GM18520 (cell line): ENCODE measurements at regions not wholly inside any gene's neighbourhood (a gene's known extent, or its start where the extent isn't known, plus 50 kb on each side); places are given as distances from the start of the nearest gene placed in this dataset.
"Not testable (repeated sequence)": the region's sequence is repeated elsewhere in the genome, so short reads cannot be mapped to it uniquely, and the experiment has no call there.

Source experiments
- ATAC-seq: cut with Tn5 transposase; IDR thresholded peaks from one replicate; pipeline ENCODE4 v1.9.1; 2021; ENCODE audit not compliant: unreplicated experiment

DNA sequence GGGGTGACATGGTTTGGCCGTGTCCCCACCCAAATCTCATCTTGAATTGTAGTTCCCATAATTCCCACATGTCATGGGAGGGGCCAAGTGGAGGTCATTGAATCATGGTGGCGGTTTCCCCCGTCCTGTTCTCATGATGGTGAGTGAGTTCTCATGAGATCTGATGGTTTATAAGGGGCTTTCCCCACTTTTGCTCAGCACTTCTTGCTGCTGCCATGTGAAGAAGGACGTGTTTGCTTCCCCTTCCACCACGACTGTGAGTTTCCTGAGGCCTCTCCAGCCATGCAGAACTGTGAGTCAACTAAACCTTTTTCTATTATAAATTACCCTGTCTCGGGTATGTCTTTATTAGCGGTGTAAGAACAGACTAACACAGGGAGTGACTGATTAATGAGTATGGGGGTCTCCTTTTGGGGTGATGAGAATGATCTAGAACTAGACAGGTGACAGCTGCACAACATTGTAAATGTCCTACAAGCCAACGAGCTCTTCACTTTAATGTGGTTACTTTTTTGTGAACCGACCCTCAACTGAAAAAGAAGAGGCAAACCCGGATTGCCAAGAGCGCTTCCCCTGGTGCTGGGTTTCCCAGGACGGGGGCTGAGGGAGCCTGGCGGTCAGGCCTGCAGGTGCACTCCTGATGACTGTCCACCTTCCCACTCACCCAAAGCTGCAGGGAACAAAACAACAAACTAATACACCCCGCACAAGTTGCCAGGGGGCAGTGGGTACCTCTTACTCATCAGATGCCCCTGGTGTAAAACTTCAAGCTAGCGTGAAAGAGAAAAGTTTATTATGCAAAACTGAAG, 90.1 kb downstream of the NCOR2 start:
- ATAC-seq = no peak

DNA sequence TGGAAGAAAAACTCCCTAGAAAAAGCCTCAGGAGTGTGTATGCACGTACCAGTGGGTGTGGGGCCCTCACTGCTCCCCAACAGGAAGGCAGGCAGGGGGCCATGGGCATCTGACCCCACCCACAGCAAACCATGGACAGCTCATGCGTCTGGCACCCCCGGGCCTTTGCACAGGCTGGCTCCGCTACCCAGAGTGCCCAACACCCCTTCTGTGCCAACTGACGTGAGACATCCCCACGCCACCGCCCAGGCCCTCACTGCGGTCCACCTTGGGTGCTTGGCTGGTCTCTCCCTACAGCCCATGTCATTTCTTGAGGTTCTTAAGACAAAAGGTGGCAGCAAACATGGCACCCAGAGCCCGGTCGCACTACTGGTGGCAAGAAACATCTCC, 91.4 kb downstream of the NCOR2 start:
- no peak for ATAC-seq

DNA sequence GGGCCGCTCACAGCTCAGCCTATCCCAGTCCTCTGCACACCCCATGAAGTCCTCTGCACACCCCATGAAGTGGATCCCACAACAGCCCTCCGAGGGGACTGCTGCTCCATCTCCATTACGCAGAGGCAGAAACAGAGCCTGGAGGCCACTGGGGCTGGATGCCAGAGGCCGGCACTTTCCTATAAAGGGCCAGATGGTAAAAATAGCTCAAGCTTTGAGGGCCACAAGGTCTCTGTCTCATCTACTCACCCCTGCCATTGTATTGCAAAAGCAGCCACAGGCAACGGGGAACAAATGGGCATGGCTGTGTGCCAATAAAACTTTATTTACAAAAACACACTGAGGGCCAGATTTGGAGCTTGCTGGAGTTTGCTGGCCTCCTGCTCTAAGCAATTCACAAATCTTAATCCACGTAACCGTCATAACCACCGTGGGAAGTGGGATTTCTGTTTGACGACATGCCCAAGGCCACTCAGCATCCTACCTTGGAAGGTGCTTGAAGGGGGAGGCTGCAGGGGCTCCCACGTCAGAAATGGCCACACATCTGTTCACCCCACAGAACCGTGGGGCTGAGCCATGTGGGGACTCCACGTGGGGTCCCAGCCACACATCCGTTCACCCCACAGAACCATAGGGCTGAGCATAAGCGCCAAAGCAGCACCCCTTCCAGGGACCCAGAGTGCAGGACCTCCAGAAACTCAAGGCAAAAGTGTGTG, 92.0 kb downstream of the NCOR2 start:
- ATAC-seq = no peak

DNA sequence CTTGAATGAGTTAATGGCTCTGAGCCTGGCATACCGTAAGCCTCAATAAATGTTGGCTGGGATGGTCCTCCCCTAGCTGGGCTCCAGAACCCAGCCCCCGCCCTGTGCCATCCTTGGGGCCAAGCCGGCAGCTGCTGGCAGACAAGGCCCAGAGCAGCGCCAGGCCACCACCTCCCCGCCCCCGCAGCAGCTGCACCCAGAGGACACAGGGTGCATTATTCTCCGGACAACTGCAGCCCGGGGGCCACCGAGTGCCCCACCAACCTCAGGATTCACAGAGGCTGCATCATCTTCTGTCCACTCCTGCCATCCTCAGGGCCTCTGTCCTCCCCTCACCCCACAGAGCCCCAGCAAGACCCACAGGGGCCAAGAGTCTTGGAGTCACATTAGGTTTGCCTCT, 92.7 kb downstream of the NCOR2 start:
- ATAC-seq = no peak

DNA sequence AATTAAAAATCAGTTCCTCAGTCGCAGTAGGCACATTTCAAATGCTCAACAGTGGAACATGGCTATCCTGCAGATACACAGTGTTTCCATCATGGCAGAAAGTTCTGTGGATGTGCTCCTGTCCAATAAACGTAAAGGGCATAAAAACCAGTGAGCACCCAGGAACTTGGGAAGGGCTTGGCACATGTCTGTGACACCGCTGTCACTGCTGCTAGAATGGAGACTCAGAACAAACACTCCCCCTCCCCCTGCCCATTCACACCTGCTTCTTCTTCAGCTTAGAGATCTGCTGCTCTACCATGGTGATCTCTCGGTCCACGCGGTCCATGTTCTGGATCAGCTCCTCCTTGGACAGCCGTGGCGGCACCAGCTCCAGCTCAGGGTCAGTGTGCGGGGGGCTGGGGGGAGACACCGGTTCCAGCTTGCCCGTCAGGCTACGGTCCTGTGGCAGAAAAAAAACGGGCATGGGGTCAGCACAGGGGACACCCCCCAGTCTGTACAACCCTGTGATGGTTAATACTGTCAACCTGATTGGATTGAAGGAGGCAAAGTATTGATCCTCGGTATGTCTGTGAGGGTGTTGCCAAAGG, 94.6 kb downstream of the NCOR2 start:
- ATAC-seq = no peak

DNA sequence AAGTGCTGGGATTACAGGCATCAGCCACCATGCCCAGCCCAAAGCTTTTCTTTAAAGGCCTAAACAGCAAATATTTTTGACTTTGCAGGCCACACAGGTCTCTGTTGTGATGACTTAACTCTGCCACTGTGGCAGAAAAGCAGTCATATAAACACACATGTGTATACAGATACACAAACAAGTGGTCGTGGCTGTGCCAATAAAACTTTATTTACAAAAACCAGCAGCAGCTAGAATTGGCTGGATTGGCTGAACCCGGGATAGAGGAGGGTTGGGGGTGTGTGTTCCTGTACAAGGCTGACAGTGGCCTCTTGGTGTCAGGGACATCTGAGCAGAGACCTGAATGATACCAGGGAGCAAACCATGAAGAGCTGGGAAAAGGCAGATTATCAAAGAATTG, 95.6 kb downstream of the NCOR2 start:
- ATAC-seq = no peak

DNA sequence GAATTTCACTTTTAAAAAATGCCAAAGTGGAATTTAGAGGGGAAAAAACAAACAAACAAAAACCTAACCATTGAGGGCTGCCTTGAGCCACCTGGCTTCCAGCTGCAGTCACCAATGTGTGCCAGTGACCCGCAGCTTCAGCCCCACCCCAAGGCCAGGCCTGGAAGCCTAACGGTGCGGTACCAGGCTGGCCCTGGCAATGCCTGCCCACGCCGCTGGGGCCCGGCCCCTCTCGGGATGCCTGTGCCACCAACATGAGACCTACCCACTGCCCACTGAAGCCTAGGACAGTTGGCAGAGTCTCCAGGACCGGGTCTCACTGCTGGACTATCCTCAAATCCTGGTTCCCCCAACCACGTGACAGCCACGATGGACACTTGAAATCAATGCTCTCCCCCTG, 96.6 kb downstream of the NCOR2 start:
- ATAC-seq = no peak

DNA sequence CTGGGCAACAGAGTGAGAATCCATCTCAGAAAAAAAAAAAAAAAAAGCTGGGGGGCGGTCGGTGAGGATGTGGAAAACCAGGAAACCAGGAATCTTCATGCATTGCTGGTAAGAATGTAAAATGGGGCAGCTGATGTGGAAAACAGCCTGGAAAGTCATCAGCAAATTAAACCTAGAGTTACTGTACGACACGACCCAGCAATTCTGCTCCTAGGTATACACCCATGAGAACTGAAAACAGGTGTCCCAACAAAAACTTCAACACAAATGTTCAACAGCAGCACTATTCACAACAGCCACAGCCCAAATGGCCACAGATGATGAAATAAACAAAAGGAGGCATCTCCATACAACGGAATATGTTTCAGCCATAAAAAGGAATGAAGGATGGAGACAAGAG, 97.3 kb downstream of the NCOR2 start:
- no peak for ATAC-seq

DNA sequence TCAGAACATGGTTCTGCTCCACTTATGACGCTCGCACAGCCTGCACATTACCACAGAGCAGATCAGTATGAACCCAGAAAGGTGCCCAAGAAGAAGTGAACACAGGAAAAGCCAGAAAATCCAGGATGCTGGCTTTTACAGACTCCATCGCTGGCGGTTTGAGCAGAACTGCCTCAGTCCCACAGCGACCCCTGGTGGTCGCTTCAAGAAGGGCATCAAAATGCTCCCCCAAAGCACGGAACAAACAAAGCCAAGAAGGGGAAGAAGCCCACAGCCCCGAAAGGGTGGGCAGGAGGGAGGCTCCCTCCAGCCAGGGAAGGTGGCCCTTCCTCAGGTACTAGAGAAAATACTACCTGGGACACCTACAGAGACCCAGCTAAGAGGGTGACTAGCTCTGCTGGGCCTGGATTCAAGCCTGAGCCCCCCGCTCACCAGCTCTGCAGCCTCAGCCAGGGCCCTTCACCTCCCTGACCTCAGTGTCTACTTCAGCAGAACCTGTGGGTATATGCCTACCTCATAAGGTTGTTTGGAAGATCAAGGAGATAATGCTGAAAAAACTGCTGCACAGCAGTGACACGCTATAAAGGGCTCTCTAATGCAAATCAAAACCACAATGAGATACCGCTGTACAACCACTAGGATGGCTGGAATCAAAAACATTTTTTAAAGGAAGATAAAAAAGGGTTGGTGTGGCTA, 98.1 kb downstream of the NCOR2 start:
- no peak for ATAC-seq

DNA sequence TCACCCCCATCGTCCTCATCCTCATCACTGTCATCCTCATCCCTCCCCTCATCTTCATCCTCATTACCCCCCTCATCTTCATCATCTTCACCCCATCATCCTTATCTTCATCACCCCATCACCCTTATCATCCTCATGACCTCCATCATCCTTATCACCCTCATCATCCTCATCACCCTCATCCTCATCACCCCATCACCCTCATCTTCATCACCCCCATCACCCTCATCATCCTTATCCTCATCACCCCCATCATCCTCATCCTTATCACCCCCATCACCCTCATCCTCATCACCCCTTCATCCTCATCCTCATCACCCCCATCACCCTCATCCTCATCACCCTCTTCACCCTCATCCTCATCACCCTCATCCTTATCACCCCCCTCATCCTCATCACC, 99.9 kb downstream of the NCOR2 start:
- not testable (repeated sequence) for ATAC-seq

DNA sequence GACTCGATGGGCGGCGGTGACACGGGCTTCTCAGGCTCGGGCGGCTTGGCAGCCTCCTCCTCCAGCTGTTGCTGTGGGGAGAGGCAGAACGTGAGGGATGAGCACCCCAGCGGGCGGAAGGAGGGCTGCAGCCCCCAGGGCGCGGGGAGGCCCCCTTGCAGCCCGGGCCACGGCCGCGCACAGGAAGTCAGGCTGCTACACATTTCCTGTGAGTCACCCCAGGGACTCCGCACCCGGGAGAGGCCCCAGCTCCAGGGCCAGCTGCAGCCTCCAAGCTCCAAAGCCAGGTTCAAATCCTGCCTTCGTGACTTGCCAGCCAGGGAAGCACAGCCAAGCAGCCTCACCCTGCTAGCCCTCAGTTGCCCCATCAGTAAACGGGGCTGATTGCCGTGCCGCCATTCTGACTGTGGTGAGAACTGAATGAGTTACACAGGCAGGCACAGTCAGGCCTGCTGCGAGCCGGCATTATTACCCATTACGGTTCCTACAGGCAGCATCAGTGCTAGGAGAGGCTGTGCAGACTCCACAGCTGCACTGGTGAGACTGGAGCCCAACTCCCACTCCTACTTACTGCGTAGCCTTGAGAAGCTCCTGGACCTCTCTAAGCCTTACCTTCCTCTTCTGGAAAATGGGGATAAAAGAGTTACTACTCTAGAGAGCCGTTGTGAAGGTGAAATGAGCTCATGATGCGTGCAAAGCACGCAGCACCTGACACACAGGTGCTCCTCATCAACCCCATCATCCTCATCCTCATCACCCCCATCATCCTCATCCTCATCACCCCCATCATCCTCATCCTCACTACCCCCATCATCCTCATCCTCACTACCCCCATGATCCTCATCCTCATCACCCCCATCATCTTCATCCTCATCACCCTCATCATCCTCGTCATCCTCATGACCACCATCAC, 100.9 kb downstream of the NCOR2 start:
- ATAC-seq = peak; percentile 95

DNA sequence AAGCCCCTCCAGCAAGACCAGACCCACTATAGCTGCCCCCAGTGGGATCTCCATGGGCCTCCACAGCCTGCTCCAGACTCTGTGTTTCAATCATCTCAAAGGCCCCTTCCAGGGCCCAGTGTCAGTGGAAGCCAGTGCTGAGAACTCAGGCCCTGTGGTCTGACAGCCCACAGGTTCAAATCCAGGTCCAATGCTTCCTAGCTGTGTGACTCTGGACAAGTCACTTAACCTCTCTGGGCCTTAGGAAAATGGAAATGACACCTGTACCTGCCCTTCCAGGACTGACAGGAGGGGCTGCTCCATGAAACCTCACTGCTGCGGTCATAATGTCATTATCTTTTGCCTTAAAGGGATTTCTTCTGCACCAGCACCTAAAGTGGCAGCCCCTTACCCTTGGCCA, 101.9 kb downstream of the NCOR2 start:
- no peak for ATAC-seq

DNA sequence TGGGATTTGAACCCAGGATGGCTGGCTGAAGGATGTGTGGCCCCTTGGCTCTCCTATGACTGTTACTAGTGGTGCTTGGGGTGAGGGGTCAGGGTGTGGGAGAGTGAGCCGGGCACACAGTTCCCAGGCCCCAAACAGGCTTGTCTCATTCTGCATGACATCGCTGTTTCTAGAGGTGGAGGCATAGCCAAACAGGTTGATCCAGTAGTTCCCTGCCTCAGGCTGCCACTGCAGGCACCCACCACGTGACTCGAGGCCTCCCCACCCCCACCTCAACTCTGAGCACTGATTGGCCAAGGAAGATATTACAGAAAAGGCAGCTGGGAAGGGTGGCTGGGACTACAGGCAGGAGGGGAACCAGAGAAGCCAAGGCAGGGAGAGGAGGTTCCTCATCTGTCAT, 102.6 kb downstream of the NCOR2 start:
- no peak for ATAC-seq

DNA sequence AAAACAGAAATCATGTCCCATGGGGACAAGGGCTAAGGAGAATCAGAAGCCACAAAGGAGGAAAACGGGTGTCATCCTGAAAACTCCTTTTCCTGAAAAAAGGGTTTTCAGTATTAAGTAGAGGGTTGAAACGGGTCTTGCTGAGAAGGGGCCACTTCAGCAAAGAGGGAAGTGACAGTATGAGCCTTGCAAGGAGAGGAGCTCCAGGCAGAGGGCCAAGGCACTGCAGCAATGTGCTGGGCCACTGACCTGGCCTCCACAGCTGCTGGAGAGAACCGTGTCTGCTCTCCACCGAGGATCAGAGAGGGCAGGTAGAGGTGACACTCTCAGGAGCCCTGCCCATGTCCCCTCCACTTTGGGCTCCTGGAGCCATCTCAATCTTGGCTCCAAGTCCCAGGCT, 103.3 kb downstream of the NCOR2 start:
- ATAC-seq = no peak

DNA sequence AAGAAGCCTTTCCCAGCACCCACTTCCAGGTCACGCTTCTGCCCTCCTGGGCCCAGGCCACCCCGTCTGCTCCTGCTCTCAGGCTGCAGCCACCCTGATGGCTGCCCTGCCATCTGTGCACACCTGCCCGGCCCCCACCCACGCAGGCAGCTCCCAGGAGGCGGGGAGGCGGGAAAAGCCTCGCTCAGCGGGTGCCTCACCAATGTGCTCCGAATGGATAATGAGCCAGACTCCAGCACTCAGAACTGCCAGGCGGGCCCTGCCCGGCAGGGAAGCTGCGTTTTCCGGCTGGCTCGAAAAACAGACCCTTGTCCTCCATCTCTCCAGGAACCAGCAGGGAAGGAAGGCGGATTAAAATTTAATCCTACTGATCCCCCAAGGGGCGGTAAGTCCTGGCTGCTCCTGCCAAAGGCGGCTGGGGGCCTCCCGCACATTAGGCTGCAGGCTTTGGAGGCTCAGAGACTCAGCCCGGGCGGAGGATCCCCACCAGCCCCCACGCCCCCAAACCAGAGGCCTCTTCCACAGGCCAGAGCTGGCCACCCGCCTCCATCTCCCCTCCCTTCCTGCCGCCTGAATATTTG, 104.0 kb downstream of the NCOR2 start:
- ATAC-seq = no peak

DNA sequence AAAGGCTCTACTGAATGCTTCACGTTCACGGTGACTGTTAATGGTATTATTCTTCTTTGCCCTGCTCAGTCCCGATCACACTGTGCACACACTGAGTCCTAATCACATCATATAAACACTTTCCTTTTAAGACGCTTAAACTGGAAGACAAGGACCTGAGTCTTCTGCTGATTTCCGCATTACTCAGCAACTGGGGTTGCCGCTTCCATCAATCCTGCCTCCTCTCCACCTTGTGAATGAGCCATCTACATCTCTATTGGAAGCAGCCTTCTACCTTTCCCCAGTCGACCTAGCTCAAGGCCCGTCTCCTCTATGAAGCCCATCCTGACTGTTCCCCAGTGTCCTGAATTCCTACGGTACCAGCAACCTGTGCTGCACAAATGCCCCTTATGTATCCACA, 104.7 kb downstream of the NCOR2 start:
- no peak for ATAC-seq

DNA sequence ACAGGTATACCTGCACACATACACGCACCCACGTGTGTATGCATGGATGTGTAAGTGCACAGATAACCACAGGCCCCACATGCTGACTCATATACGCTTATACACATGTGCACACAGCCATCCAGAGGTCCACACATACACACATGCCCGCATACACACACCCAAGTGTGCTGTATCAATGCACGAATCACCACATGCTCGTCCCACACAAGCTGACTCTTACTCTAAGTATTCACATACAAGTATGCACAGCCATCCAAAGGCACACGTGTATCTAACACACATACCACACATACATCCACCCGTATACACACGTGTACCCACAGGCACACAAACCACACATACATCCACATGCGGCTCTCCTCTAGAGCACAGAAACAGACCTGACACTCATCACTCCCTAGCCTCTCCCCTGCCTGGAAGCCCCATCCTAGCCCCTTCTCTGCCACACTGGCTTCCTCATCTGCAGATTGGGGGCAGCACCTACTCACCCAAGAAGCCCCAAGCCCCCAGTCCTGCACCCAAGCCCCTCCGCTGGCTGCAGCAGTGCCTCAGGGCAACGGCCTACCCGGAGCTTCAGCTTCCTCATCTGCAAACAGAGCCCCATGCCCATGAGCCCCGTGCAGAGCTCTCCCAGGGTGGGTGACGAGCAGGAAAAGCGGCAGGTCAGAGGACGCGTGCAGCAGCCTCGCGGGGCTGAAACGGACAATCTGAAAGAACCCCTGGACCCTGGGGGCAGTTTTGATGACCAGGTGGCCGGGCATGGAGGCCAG, 105.4 kb downstream of the NCOR2 start:
- ATAC-seq = no peak

DNA sequence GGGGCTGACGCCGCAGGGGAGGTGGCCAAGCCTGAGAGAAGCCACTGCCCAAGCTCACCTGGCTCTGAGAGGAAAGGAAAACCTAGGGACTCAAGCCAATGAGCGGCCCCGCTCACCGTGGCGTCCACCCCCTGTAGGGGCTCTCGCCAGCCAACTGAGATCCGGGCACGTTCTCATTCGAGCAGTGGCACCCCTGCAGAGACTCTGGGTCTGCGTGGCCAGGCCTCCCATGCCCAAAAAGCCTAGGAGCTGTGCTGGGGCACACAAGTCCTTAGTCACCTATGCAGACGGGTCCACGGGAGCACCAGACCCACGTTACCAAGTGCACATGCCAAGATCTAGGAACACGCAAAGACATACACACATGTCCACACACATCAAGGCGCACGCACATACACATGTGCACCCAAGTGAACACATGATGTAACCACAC, 106.2 kb downstream of the NCOR2 start:
- ATAC-seq = no peak

DNA sequence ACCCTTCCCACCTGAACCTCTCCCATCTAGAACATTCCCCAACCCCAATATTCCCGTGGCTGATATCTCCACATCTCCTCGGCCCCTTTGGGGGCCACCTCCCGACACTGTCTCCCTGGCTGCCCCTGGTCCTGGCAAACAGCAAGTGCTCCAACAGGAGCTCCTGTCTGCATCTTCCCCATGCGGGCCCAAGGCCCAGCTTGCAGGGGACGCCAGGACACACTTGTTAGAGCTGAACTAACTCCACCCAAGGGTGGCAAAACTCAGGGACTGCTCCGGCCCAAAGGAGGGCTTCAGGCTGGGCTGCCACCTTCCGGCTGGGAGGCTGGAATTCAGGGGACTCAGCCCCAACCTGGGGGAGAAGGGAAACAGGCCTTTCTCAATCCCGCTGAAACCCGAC, 106.6 kb downstream of the NCOR2 start:
- no peak for ATAC-seq
